Vagina (tissue), 2 donors: ENCODE measurements at regions not wholly inside any gene's neighbourhood (a gene's known extent, or its start where the extent isn't known, plus 50 kb on each side); places are given as distances from the start of the nearest gene placed in this dataset.

Experiments
- POLR2A ChIP-seq, 2 donors: fragments of 450-650 bp; IDR thresholded peaks; one replicate each; pipeline ENCODE4 v1.6.1; 2017; ENCODE audit warnings: antibody characterized with exemption in 2 of 2, mild to moderate bottlenecking in 2 of 2, moderate library complexity in 2 of 2
- TF ChIP-seq, protein P1 (sequence below), 3 experiments: fragments of 450-650 bp in 2 of 3; fragments of 200-600 bp in 1 of 3; sonication (generic) in 1 of 3; IDR thresholded peaks; one replicate each; pipeline ENCODE4 v1.5.1; 2017 to 2019; ENCODE audit warnings: antibody characterized with exemption in 3 of 3, mild to moderate bottlenecking in 2 of 3, moderate library complexity in 2 of 3

DNA sequence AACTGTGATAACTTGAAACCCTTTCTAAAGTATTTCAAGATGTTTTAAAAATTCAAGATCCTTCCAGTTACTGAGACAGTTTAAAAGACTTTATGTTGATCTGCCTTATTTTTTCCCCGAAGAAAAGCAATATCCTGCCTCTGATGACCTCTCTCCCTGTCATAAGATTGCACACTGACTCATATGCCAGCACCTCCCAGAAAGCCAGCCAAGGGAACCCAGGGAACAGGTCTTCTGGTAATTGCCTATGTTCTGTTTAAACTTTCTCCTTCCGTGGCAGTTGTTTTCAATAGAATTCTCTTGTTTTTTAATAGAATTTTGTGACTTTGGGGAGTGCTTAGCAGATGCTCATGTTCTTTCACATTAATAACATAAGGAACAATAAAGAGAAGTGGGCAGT is 300.2 kb upstream of the PRKD1 start:
- TF ChIP-seq POLR2A (IDR thresholded peaks at IDR 0.05) = no peak
- TF ChIP-seq, protein P1, sequence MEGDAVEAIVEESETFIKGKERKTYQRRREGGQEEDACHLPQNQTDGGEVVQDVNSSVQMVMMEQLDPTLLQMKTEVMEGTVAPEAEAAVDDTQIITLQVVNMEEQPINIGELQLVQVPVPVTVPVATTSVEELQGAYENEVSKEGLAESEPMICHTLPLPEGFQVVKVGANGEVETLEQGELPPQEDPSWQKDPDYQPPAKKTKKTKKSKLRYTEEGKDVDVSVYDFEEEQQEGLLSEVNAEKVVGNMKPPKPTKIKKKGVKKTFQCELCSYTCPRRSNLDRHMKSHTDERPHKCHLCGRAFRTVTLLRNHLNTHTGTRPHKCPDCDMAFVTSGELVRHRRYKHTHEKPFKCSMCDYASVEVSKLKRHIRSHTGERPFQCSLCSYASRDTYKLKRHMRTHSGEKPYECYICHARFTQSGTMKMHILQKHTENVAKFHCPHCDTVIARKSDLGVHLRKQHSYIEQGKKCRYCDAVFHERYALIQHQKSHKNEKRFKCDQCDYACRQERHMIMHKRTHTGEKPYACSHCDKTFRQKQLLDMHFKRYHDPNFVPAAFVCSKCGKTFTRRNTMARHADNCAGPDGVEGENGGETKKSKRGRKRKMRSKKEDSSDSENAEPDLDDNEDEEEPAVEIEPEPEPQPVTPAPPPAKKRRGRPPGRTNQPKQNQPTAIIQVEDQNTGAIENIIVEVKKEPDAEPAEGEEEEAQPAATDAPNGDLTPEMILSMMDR (IDR thresholded peaks at IDR 0.05) = no peak
